ENCODE measurements at regions not wholly inside any gene's neighbourhood (a gene's known extent, or its start where the extent isn't known, plus 50 kb on each side); places are given as distances from the start of the nearest gene placed in this dataset.

GRCh38 chr11:70782401-70782913 lies 384.1 kb downstream of the CTTN start:
- DNase-seq (ENCODE audit: low read depth, low spot score), result no peak

GRCh38 chr11:70783356-70783755 lies 385.0 kb downstream of the CTTN start:
- no peak for DNase-seq (ENCODE audit: low read depth, low spot score)
- ChIA-PET POLR2A (no interaction called here), CTCF (no interaction called here)

More at GRCh38 chr11:70782401-70782913, 384.1 kb downstream of the CTTN start:
- no peak overlapping the region for H3K4me3 ChIP-seq (ENCODE audit: low read depth, low read length)
- CTCF ChIA-PET, result no interaction called here
- no peaks in the 10 kb centered on the region for H3K27me3 ChIP-seq (ENCODE audit: control insufficient read depth, insufficient read depth, low read length)
- H3K9me3 ChIP-seq (ENCODE audit: control insufficient read depth, insufficient read depth, low read length), result peaks cover 59% of the 10 kb centered on the region
- POLR2A ChIA-PET, result no interaction called here
- no peak overlapping the region for H3K27ac ChIP-seq (ENCODE audit: low read depth, low read length)
- TF ChIP-seq CTCF (IDR thresholded peaks at IDR 0.05; ENCODE audit: low read depth, low read length), result no peak

GRCh38 chr11:70783821-70784220 lies 385.5 kb downstream of the CTTN start:
- Histone ChIP-seq H3K9me3 (ENCODE audit: control insufficient read depth, insufficient read depth, low read length) (peaks cover 62% of the 10 kb centered on the region), H3K4me3 (ENCODE audit: low read depth, low read length) (no peak overlapping the region), H3K27me3 (ENCODE audit: control insufficient read depth, insufficient read depth, low read length) (no peaks in the 10 kb centered on the region), H3K27ac (ENCODE audit: low read depth, low read length) (no peak overlapping the region)
- ChIA-PET POLR2A (no interaction called here), CTCF (no interaction called here)
- TF ChIP-seq CTCF (IDR thresholded peaks at IDR 0.05; ENCODE audit: low read depth, low read length), result no peak
- no peak for DNase-seq (ENCODE audit: low read depth, low spot score)

More at GRCh38 chr11:70783356-70783755, 385.0 kb downstream of the CTTN start:
- H3K27me3 ChIP-seq (ENCODE audit: control insufficient read depth, insufficient read depth, low read length), result no peaks in the 10 kb centered on the region
- peaks cover 62% of the 10 kb centered on the region for H3K9me3 ChIP-seq (ENCODE audit: control insufficient read depth, insufficient read depth, low read length)
- H3K4me3 ChIP-seq (ENCODE audit: low read depth, low read length), result no peak overlapping the region
- no peak for TF ChIP-seq CTCF (IDR thresholded peaks at IDR 0.05; ENCODE audit: low read depth, low read length)
- no peak overlapping the region for H3K27ac ChIP-seq (ENCODE audit: low read depth, low read length)

GRCh38 chr11:70785372-70785771 lies 387.0 kb downstream of the CTTN start:
- H3K9me3 ChIP-seq (ENCODE audit: control insufficient read depth, insufficient read depth, low read length), result peaks cover 61% of the 10 kb centered on the region
- ChIA-PET CTCF (no interaction called here), POLR2A (no interaction called here)
- no peak for DNase-seq (ENCODE audit: low read depth, low spot score)
- H3K4me3 ChIP-seq (ENCODE audit: low read depth, low read length), result no peak overlapping the region
- H3K27ac ChIP-seq (ENCODE audit: low read depth, low read length), result no peak overlapping the region
- no peaks in the 10 kb centered on the region for H3K27me3 ChIP-seq (ENCODE audit: control insufficient read depth, insufficient read depth, low read length)
- no peak for TF ChIP-seq CTCF (IDR thresholded peaks at IDR 0.05; ENCODE audit: low read depth, low read length)

GRCh38 chr11:70786021-70786665 lies 387.8 kb downstream of the CTTN start:
- DNase-seq (ENCODE audit: low read depth, low spot score), result no peak
- Histone ChIP-seq H3K4me3 (ENCODE audit: low read depth, low read length) (no peak overlapping the region), H3K9me3 (ENCODE audit: control insufficient read depth, insufficient read depth, low read length) (peaks cover 65% of the 10 kb centered on the region), H3K27ac (ENCODE audit: low read depth, low read length) (no peak overlapping the region), H3K27me3 (ENCODE audit: control insufficient read depth, insufficient read depth, low read length) (no peaks in the 10 kb centered on the region)
- ChIA-PET POLR2A (no interaction called here), CTCF (no interaction called here)
- no peak for TF ChIP-seq CTCF (IDR thresholded peaks at IDR 0.05; ENCODE audit: low read depth, low read length)

All from AG04450 (cell line).